ENCODE measurements at regions not wholly inside any gene's neighbourhood (a gene's known extent, or its start where the extent isn't known, plus 50 kb on each side); places are given as distances from the start of the nearest gene placed in this dataset.
"Not testable (repeated sequence)": the region's sequence is repeated elsewhere in the genome, so short reads cannot be mapped to it uniquely, and the experiment has no call there.

- no peaks in the 10 kb centered on the region for H3K4me1 Mint-ChIP-seq
- no peak overlapping the region for H3K27ac Mint-ChIP-seq
- no peaks in the 10 kb centered on the region for H3K36me3 Mint-ChIP-seq
- DNase-seq: no peak
- H3K4me3 Mint-ChIP-seq: no peak overlapping the region
- peaks cover 0 to 2% (median 0%) of the 10 kb centered on the region in 7 donors for H3K9me3 Mint-ChIP-seq
- H3K27me3 Mint-ChIP-seq: no peaks in the 10 kb centered on the region
- ATAC-seq (ENCODE audit: low read depth in 2 of 2): no peak
Measured at GRCh38 chr7:16267953-16268820, 153.2 kb downstream of the CRPPA start.

GRCh38 chr7:16266877-16267276 is 154.5 kb downstream of the CRPPA start:
- H3K27ac Mint-ChIP-seq: no peak overlapping the region
- DNase-seq (no peak), ATAC-seq (ENCODE audit: low read depth in 2 of 2) (no peak)
- H3K4me3 Mint-ChIP-seq: no peak overlapping the region
- no peaks in the 10 kb centered on the region for H3K27me3 Mint-ChIP-seq
- no peaks in the 10 kb centered on the region for H3K4me1 Mint-ChIP-seq
- no peaks in the 10 kb centered on the region for H3K36me3 Mint-ChIP-seq
- peaks cover 0 to 2% (median 0%) of the 10 kb centered on the region in 7 donors for H3K9me3 Mint-ChIP-seq

DNA sequence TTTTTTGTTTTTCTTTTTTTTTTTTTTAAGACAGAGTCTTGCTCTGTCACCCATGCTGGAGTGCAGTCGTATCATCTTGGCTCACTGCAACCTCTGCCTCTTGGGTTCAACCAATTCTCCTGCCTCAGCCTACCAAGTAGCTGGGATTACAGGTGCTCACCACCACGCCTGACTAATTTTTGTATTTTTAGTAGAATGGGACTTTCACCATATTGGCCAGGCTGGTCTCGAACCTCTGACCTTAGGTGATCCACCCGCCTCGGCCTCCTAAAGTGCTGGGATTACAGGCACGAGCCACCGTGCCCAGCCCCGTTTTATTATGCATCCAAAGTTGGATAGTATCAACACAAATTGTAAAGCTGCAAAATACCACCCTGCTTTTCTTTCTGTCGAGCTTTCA is 154.9 kb downstream of the CRPPA start:
- H3K4me1 Mint-ChIP-seq; H3K27me3 Mint-ChIP-seq; DNase-seq; H3K4me3 Mint-ChIP-seq; H3K27ac Mint-ChIP-seq; H3K36me3 Mint-ChIP-seq; ATAC-seq (ENCODE audit: low read depth in 2 of 2); H3K9me3 Mint-ChIP-seq: not testable (repeated sequence)

- ATAC-seq (ENCODE audit: low read depth in 2 of 2) (no peak), DNase-seq (no peak)
- Mint-ChIP-seq H3K27me3 (no peaks in the 10 kb centered on the region), H3K27ac (no peak overlapping the region), H3K9me3 (peaks cover 0 to 2% (median 0%) of the 10 kb centered on the region in 7 donors), H3K36me3 (no peaks in the 10 kb centered on the region), H3K4me1 (no peaks in the 10 kb centered on the region), H3K4me3 (no peak overlapping the region)
Measured at GRCh38 chr7:16265863-16266458, 155.4 kb downstream of the CRPPA start.

DNA sequence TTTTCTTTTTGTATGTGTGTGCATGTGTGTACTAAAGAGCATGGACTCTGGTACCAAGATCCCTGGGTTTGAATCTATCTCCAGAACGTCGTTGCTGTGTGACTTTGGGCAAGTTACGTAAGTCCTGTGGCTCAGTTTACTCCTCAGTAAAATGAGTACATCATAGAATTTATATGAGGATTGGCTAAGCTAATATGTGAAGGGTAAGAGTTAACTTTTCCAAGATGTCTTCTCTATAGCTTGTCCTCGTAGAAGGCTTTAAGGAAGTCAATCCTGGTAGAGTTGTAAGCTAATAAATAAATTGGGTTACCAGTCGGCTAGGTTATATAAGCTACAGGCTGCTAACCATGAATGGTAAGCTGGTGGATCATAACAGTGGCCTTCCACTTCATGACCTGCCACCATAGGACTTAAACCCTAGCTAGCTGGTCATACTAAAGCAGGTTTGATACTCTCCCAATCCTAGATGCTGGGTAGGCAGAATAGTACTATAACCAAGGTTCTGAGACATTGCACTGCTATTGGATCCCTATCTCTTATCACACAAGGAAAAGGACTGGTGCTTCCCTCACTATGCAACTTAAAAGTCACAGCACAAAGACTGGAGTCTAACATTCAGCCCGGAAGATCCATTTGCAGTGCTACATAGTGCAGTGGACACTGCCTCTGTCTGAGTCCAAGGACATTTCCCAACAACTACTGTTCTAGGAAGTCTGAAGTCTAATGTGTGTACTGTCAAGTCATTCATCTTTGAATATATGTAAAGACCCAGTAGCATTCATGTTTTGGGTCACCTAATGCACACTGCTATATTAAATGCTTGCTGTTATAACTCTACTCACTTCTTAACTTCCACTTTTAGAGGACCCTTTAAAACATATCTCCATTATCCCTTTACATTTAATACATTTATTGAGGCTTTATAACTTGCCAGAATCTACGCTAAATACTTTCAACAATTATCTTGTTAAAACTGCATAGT is 156.2 kb downstream of the CRPPA start:
- Mint-ChIP-seq H3K36me3 (no peaks in the 10 kb centered on the region), H3K4me3 (no peak overlapping the region), H3K27ac (no peak overlapping the region), H3K4me1 (no peaks in the 10 kb centered on the region), H3K9me3 (peaks cover 0 to 2% (median 0%) of the 10 kb centered on the region in 7 donors), H3K27me3 (no peaks in the 10 kb centered on the region)
- DNase-seq (no peak), ATAC-seq (ENCODE audit: low read depth in 2 of 2) (no peak)

- Mint-ChIP-seq H3K27me3 (no peaks in the 10 kb centered on the region), H3K4me1 (no peaks in the 10 kb centered on the region), H3K36me3 (no peaks in the 10 kb centered on the region), H3K9me3 (peaks cover 0 to 2% (median 0%) of the 10 kb centered on the region in 7 donors), H3K4me3 (no peak overlapping the region), H3K27ac (no peak overlapping the region)
- no peak for ATAC-seq (ENCODE audit: low read depth in 2 of 2)
- DNase-seq: no peak
Measured at GRCh38 chr7:16264036-16264819, 157.1 kb downstream of the CRPPA start.

DNA sequence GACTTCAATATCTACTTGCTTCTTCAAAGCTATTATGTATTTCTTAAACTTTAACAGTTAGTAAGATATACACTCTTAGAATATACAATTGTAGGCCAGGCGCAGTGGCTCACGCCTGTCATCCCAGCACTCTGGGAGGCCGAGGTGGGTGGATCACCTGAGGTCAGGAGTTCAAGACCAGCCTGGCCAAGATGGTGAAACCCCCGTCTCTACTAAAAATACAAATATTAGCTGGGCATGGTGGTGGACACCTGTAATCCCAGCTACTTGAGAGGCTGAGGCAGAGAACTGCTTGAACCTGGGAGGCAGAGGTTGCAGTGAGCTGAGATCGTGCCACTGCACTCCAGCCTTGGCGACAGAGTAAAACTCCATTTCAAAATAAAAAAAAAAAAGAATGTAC is 158.0 kb downstream of the CRPPA start:
- not testable (repeated sequence) for H3K4me1 Mint-ChIP-seq; ATAC-seq (ENCODE audit: low read depth in 2 of 2)

GRCh38 chr7:16261654-16262053 is 159.7 kb downstream of the CRPPA start:
- Mint-ChIP-seq H3K4me1 (no peaks in the 10 kb centered on the region), H3K9me3 (peaks cover 0 to 2% (median 0%) of the 10 kb centered on the region in 7 donors), H3K27me3 (no peaks in the 10 kb centered on the region), H3K36me3 (no peaks in the 10 kb centered on the region), H3K4me3 (no peak overlapping the region), H3K27ac (peak overlapping the region in 1 of 6 donors; percentile 25)
- no peak for DNase-seq
- no peak for ATAC-seq (ENCODE audit: low read depth in 2 of 2)

More for the DNA sequence above, 158.0 kb downstream of the CRPPA start:
- H3K27me3 Mint-ChIP-seq, DNase-seq, H3K9me3 Mint-ChIP-seq, H3K4me3 Mint-ChIP-seq, H3K36me3 Mint-ChIP-seq, H3K27ac Mint-ChIP-seq: not testable (repeated sequence)

DNA sequence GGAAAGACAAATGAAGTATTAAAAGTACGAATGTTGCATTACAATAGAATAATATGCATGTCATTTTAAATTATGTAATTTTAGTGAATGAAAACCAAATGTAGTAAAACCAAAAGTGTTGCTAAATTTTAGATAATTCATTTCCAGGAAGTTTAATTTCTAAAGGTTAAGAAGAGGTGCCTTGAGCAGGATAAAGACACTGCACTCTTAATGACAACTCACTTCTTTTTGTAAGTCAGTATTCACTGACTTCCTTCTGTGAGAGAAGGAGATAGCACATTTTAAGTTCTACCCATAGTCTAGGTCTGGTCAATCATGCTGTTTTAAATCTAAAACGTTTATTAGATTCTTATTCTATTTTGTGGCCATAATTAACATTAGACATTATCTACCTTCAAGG is 160.2 kb downstream of the CRPPA start:
- H3K27me3 Mint-ChIP-seq: no peaks in the 10 kb centered on the region
- no peak overlapping the region for H3K4me3 Mint-ChIP-seq
- H3K36me3 Mint-ChIP-seq: no peaks in the 10 kb centered on the region
- H3K4me1 Mint-ChIP-seq: no peaks in the 10 kb centered on the region
- ATAC-seq (ENCODE audit: low read depth in 2 of 2) (no peak), DNase-seq (no peak)
- peaks cover 0 to 4% (median 0%) of the 10 kb centered on the region in 7 donors for H3K9me3 Mint-ChIP-seq
- H3K27ac Mint-ChIP-seq: no peak overlapping the region

DNA sequence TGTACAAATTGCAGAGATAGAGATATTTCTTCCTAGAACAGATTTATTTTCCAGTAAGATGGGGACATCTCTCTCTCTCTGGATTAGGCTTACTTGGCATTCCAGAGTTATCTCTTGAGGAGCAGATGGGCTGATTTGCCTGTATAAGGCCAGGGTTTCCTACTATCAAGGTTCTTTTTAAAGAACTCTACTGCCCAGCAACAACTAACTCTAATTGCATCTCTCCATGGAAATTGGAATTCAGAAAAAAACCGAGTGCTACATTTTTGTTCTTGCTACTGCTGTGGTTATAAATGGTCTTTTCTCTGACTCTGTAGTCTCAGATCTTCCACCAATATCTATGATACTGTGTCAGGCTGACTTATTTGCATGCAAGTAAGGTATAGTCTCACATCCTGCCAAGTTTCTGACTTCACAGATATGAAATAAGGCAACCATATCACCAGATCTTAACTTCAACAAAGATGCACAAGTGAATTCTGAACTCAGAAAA is 161.1 kb downstream of the CRPPA start:
- Mint-ChIP-seq H3K27me3 (no peaks in the 10 kb centered on the region), H3K4me3 (no peak overlapping the region), H3K9me3 (peaks cover 0 to 11% (median 1%) of the 10 kb centered on the region in 7 donors), H3K36me3 (no peaks in the 10 kb centered on the region), H3K27ac (no peak overlapping the region), H3K4me1 (no peaks in the 10 kb centered on the region)
- ATAC-seq (ENCODE audit: low read depth in 2 of 2) (no peak), DNase-seq (no peak)

DNA sequence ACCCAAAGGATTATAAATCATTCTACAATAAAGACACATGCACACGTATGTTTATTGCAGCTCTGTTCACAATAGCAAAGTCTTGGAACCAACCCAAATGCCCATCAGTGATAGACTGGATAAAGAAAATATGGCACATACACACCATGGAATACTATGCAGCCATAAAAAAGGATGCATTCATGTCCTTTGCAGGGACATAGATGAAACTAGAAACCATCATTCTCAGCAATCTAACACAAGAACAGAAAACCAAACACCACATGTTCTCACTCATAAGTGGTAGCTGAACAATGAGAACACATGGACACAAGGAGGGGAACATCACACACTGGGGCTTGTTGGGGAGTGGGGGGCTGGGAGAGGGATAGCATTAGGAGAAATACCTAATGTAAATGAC is 164.9 kb downstream of the CRPPA start:
- H3K27me3 Mint-ChIP-seq; ATAC-seq (ENCODE audit: low read depth in 2 of 2); H3K36me3 Mint-ChIP-seq; DNase-seq; H3K4me3 Mint-ChIP-seq; H3K4me1 Mint-ChIP-seq; H3K27ac Mint-ChIP-seq: not testable (repeated sequence)
- H3K9me3 Mint-ChIP-seq: peaks cover 6 to 22% (median 11%) of the 10 kb centered on the region in 7 donors

DNA sequence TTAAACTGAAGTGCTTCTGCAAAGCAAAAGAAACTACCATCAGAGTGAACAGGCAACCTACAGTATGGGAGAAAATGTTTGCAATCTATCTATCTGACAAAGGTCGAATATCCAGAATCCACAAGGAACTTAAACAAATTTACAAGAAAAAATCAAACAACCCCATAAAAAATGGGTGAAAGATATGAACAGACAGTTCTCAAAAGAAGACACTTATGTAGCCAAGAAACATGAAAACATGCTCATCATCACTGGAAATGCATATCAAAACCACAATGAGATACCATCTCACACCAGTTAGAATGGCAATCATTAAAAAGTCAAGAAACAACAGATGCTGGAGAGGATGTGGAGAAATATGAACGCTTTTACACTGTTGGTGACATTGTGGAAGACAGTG is 165.4 kb downstream of the CRPPA start:
- H3K9me3 Mint-ChIP-seq: peaks cover 6 to 22% (median 11%) of the 10 kb centered on the region in 7 donors
- not testable (repeated sequence) for ATAC-seq (ENCODE audit: low read depth in 2 of 2); DNase-seq; H3K27me3 Mint-ChIP-seq; H3K36me3 Mint-ChIP-seq; H3K4me3 Mint-ChIP-seq; H3K4me1 Mint-ChIP-seq; H3K27ac Mint-ChIP-seq

GRCh38 chr7:16250655-16251054 is 170.7 kb downstream of the CRPPA start:
- not testable (repeated sequence) for H3K27me3 Mint-ChIP-seq; H3K4me1 Mint-ChIP-seq; ATAC-seq (ENCODE audit: low read depth in 2 of 2); DNase-seq; H3K4me3 Mint-ChIP-seq; H3K27ac Mint-ChIP-seq; H3K36me3 Mint-ChIP-seq
- H3K9me3 Mint-ChIP-seq: peaks cover 6 to 26% (median 8%) of the 10 kb centered on the region in 7 donors
